ENCODE measurements at regions not wholly inside any gene's neighbourhood (a gene's known extent, or its start where the extent isn't known, plus 50 kb on each side); places are given as distances from the start of the nearest gene placed in this dataset.

GRCh38 chr17:70848785-70849184 is 679.5 kb downstream of the KCNJ2 start:
- Histone ChIP-seq H3K36me3 (ENCODE audit: control insufficient read depth in 2 of 4, insufficient read depth in 4 of 4, low read length in 3 of 4) (no peaks in the 10 kb centered on the region), H2AFZ (ENCODE audit: low read length) (no peak overlapping the region), H3K27me3 (replicated peaks in 1 of 4; ENCODE audit: control insufficient read depth in 3 of 4, extremely low read depth in 1 of 4, insufficient read depth in 3 of 4, low read length in 3 of 4) (no peaks in the 10 kb centered on the region), H3K4me2 (ENCODE audit: insufficient read depth in 1 of 2, low read depth in 2 of 2, low read length in 2 of 2) (no peak overlapping the region), H2AK5ac (ENCODE audit: low read depth, low read length) (no peak overlapping the region), H4K91ac (replicated peaks; ENCODE audit: insufficient read length, low read length) (no peak overlapping the region), H2BK5ac (ENCODE audit: low read depth, low read length) (no peak overlapping the region), H3K23me2 (ENCODE audit: low read depth, low read length) (no peaks in the 10 kb centered on the region), H3K79me1 (ENCODE audit: low read depth, low read length) (no peaks in the 10 kb centered on the region), H3K4me1 (replicated peaks in 1 of 4; ENCODE audit: control insufficient read depth in 3 of 4, insufficient read depth in 4 of 4, low read length in 3 of 4) (no peaks in the 10 kb centered on the region), H3K18ac (ENCODE audit: extremely low read depth, low read length) (no peak overlapping the region), H2BK20ac (ENCODE audit: low read length) (no peak overlapping the region), H2BK12ac (ENCODE audit: low read depth, low read length) (no peak overlapping the region), H2BK120ac (replicated peaks; ENCODE audit: low read depth, low read length) (no peak overlapping the region), H4K20me1 (replicated peaks in 1 of 2; ENCODE audit: control insufficient read depth in 1 of 2, insufficient read depth in 2 of 2, low read length in 2 of 2) (no peaks in the 10 kb centered on the region), H3K56ac (replicated peaks; ENCODE audit: insufficient read length, low read depth, low read length) (no peak overlapping the region), H4K8ac (ENCODE audit: extremely low read depth, insufficient read depth, low read length) (no peak overlapping the region), H3K9me3 (ENCODE audit: insufficient read depth in 2 of 2, low read depth in 1 of 2, low read length in 1 of 2) (no peaks in the 10 kb centered on the region), H3K4me3 (ENCODE audit: extremely low read depth in 1 of 4, insufficient read depth in 2 of 4, low read depth in 3 of 4, low read length in 4 of 4) (no peak overlapping the region), H3K27ac (ENCODE audit: low read depth, low read length) (no peak overlapping the region), H3K14ac (ENCODE audit: insufficient read length) (no peak overlapping the region), H3K4ac (replicated peaks; ENCODE audit: insufficient read length, low read depth, low read length) (no peak overlapping the region), H3K79me2 (ENCODE audit: control insufficient read depth in 1 of 2, insufficient read depth in 2 of 2, low read length in 2 of 2) (no peaks in the 10 kb centered on the region), H4K5ac (ENCODE audit: insufficient read length, low read depth, low read length) (no peak overlapping the region), H3K9ac (replicated peaks in 1 of 4; ENCODE audit: extremely low read depth in 1 of 4, low read depth in 3 of 4, low read length in 3 of 4) (no peak overlapping the region), H3K23ac (ENCODE audit: insufficient read length) (no peak overlapping the region), H2BK15ac (ENCODE audit: low read length) (no peak overlapping the region)
- CTCF ChIA-PET (ENCODE audit: partially characterized antibody): no interaction called here
- DNase-seq (ENCODE audit: low read depth in 1 of 2, low spot score in 2 of 2) (no peak), FAIRE-seq (no peak)
- POLR2A ChIA-PET (ENCODE audit: partially characterized antibody): no interaction called here
- 90% methylated on average over 3 of the region's 3 CpGs; no CpG with 5 or more reads in 1 of the 2 experiments for WGBS, 2 experiments (ENCODE audit: extremely low coverage in 1 of 2, insufficient coverage in 1 of 2, insufficient read length in 1 of 2, insufficient replicate concordance in 2 of 2, low coverage in 1 of 2, low lambda C conversion rate in 2 of 2, missing lambda C conversion rate in 1 of 2)
- no peak for TF ChIP-seq SRF (IDR thresholded peaks at IDR 0.05; ENCODE audit: low read depth, low read length)
- no peak for TF ChIP-seq ATF2 (IDR thresholded peaks at IDR 0.05; ENCODE audit: low read length)
